ENCODE measurements at regions not wholly inside any gene's neighbourhood (a gene's known extent, or its start where the extent isn't known, plus 50 kb on each side); places are given as distances from the start of the nearest gene placed in this dataset.

- TF ChIP-seq CTCF (IDR thresholded peaks at IDR 0.05 in 8 of 11, conservative IDR thresholded peaks at IDR 0.05 in 3 of 11) (no peak), POLR2A (IDR thresholded peaks at IDR 0.05) (no peak), POLR2AphosphoS5 (IDR thresholded peaks at IDR 0.05) (no peak)
These were observed 384.0 kb upstream of the SEMA3D start for GRCh38 chr7:85570898-85571297.

All from spleen (tissue), 7 donors.